PC-9 (cell line): ENCODE measurements at regions not wholly inside any gene's neighbourhood (a gene's known extent, or its start where the extent isn't known, plus 50 kb on each side); places are given as distances from the start of the nearest gene placed in this dataset.

Source experiments
- CTCF ChIP-seq: fragments of 200-600 bp; sonication (generic); conservative IDR thresholded peaks from 2 replicates; pipeline ENCODE4 v1.6.1; 2017; ENCODE audit warnings: mixed run types, antibody characterized with exemption, mild to moderate bottlenecking, moderate library complexity
- EZH2 ChIP-seq: fragments of 200-600 bp; sonication (generic); IDR thresholded peaks from 2 replicates; pipeline ENCODE4 v1.8.0; 2017; ENCODE audit warnings: antibody characterized with exemption, low read depth

GRCh38 chr1:181416268-181416860 lies 67.0 kb upstream of the CACNA1E start:
- no peak for TF ChIP-seq CTCF
- no peak for TF ChIP-seq EZH2
